GM21390 (cell line): ENCODE measurements at regions not wholly inside any gene's neighbourhood (a gene's known extent, or its start where the extent isn't known, plus 50 kb on each side); places are given as distances from the start of the nearest gene placed in this dataset.
"Not testable (repeated sequence)": the region's sequence is repeated elsewhere in the genome, so short reads cannot be mapped to it uniquely, and the experiment has no call there.

ENCODE experiments used
- ATAC-seq: cut with Tn5 transposase; IDR thresholded peaks from one replicate; pipeline ENCODE4 v1.9.1; 2021; ENCODE audit not compliant: unreplicated experiment

GRCh38 chr4:11693693-11694092 lies 265.0 kb upstream of the HS3ST1 start:
- no peak for ATAC-seq

DNA sequence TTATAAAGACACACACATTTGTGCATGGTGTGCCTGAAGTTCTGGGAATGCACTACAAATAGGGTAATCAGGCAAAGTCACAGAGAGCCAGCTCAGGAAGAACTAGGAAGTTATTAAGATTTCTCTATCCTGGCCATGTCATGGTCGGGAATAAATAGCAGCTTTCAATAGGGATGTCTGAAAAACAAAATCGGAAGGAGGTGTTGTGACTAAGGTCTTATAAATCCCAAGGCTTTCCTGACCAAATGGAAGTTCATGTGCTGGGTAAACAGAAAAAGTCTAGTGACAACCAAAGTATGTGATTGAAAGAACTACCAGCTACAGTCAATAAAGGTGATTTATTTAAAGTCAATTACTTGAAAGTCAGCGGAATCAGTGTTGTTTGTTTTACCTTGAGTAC lies 262.5 kb upstream of the HS3ST1 start:
- ATAC-seq: no peak

- no peak for ATAC-seq
Observed at GRCh38 chr4:11687727-11688126, 259.0 kb upstream of the HS3ST1 start.

DNA sequence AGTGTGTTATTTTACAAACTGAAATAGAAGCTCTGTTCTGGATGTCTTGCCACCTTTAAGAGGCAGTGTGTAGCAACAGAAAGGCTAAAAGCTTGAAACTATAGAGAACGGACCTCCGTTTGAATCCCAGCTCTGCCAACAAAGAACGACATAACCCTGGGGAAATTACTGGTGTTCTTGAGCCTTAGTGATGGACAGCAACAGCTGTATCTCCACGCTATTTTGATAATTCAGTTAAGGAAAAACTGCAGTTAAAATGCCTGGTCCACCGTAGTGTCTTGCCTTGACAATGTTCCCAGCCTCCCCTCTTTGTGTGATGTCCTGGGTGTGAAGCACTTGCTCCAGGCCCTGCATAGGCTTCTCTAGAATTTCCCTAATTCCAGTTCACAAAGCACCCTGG lies 256.8 kb upstream of the HS3ST1 start:
- no peak for ATAC-seq

- no peak for ATAC-seq
Observed at GRCh38 chr4:11675051-11675800, 246.5 kb upstream of the HS3ST1 start.

GRCh38 chr4:11670304-11670703 lies 241.6 kb upstream of the HS3ST1 start:
- ATAC-seq: no peak

- ATAC-seq: no peak
Observed at GRCh38 chr4:11669156-11669555, 240.5 kb upstream of the HS3ST1 start.

DNA sequence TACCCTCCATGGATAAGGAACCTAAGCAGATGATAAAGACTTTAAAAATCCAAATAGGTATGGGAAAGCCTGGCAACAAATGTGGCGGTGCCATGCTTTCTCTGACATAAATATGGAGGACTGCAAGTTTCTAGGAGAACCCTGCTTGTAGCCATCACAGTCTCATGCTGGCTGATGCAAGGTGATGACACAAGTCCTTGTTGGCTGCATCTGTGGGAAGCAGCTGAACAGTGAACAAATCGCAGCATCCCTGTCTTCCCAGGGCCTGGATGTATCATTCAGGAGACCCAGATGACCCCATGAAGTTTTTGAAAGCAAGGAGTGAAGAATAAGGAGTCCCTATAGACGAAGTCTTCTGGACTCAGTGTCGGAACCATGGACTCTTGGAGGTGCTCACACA lies 234.4 kb upstream of the HS3ST1 start:
- ATAC-seq: no peak

DNA sequence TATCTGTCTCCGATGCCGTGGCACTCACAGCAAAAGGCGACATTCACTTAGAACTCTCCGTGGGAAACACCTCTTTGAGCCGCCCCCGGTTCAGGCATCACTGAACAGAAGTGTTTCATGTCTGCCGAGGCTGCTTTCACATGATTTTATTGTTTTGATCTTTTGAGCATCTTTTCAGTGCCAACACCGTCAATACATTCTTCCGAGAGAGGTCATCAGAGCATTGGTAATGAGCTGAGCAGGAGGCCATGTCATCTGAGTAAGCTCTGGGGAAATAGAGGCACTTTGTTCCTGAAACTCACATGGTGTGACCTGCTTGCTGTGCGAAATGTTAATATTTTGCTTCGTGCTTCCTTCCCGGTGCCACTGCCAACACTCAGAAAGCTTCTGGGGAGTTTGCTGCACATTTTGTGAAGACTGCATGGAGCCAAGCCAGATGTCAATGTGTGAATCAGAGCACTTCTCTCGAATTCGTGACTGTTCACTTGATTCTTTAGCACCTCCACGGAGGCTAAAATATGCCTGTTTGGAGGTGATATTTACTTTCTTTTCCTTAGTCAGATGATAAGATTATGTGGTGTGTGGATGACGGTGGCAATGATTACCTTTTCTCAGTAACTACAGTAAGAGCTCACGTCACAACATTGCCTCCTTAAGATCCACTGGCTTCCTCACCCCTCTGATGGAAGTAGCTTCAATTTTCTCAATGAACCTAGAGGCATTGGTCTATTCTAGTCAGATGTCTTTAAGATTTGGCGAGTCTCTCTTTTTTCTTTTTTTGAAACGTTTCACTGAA lies 222.3 kb upstream of the HS3ST1 start:
- ATAC-seq: no peak

DNA sequence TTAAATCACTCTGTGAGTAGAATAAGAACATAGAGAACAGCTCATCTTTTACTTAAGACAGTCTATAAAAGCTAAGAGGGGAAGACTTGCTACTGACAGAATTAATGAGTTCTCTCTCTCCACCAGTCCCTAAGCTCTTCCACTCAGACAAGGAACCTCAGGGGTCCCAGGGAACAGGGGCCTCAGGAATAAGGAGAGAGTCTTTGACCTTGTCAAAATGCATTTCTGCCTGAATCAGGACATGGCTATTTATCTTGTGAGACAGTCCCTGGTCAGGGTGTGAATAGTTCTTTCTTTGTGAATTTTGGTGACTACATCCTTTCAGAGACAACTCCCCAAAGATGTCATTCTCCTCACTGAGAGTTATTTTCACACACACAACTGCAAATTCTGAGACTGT lies 218.7 kb upstream of the HS3ST1 start:
- no peak for ATAC-seq

GRCh38 chr4:11643081-11643480 lies 214.4 kb upstream of the HS3ST1 start:
- ATAC-seq: not testable (repeated sequence)

DNA sequence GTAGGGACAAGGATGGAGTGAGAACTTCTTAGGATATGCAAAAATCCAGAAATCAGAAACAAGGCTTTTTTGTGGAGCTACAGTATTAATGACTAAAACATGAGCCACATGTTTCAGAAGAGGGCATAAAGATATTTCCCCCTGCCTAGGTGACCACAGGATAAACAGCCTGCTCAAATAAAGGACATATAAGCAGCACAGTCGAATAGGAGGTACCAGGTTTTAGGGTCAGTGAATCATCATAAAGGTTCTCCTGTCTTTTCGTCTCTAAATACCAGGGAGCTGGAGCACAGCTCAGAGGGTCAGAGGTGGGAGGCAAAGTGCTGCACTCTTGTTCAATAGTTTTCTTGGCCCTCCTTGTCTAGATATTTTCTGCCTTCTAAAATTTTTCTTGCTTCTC lies 211.9 kb upstream of the HS3ST1 start:
- no peak for ATAC-seq

DNA sequence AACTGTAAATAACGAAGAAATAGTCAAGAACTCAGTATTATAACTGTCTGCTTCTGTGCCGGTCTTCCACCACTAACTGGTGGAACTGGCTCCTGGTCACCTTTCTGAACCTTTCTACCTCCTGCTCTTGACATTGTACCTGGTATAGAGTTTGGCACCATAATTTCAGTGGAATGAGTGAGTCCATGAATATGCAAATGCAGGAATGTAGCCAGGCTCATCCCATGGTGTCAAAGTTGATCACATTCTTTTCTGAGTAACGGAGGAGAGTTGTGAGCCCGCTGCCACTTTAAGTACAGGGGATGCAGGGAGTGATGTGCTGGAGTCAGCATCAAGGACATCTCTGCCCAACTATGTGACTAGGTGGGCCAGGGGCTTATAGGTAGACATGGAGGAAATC lies 207.9 kb upstream of the HS3ST1 start:
- no peak for ATAC-seq

- no peak for ATAC-seq
Observed at GRCh38 chr4:11636031-11636430, 207.3 kb upstream of the HS3ST1 start.

- ATAC-seq: no peak
Observed at GRCh38 chr4:11635342-11635741, 206.6 kb upstream of the HS3ST1 start.

DNA sequence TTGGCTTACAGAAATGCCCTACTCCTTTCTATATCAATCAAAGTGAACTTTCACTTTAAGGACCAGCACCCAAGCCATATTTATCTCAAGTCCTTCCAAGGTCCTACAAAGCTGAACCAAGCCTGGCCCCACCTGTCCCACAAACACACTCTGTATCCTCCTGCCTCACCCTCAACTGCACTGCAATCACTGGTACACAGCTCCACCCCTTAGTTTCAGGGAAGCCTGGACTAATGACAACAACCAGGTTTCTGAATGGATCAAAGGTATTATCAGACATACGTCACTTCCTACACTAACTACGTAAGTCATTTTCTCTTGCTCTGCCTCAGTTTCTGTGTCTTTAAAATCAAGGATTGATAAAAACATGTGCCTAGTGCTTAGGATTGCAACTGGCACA lies 205.6 kb upstream of the HS3ST1 start:
- no peak for ATAC-seq

- ATAC-seq: no peak
Observed at GRCh38 chr4:11633430-11633829, 204.7 kb upstream of the HS3ST1 start.

- no peak for ATAC-seq
Observed at GRCh38 chr4:11632483-11632882, 203.8 kb upstream of the HS3ST1 start.

DNA sequence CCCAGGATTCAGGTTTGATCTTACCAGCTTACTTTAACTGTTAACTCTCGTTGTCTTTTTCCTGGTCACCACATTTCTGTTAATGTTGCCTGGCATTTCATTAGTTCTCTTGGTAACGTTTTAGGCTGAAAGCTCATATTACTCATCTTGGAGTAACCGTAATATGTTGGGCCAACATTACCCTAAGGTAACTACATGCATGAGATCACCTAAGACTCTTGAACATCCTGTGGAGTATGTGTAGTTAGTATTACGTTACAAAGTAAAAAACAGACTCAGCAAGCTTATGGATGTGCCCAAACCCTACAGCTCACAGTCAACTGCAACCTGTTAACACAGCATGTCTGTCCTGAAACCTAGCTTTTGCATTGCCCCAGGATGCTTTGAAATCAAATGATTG lies 203.3 kb upstream of the HS3ST1 start:
- ATAC-seq: no peak

DNA sequence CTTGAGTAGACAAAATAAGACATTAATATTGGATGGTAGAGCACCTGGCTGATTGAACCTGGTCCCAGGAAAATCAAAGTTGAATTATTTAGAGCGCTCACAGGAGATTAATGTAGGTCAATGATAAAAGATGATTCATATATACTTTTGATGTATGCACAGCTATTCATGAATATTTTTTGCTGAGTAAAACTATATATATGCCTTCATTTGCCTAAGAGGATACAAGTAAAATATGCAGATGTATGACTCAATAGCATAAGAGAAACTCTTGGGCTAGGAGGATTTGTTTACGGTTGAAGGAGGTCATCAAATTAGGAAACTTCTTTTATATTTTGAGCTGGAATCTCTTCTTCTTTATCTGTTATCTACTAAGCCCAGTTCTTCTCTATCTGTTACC lies 202.7 kb upstream of the HS3ST1 start:
- no peak for ATAC-seq

GRCh38 chr4:11628093-11628725 lies 199.5 kb upstream of the HS3ST1 start:
- ATAC-seq: no peak

DNA sequence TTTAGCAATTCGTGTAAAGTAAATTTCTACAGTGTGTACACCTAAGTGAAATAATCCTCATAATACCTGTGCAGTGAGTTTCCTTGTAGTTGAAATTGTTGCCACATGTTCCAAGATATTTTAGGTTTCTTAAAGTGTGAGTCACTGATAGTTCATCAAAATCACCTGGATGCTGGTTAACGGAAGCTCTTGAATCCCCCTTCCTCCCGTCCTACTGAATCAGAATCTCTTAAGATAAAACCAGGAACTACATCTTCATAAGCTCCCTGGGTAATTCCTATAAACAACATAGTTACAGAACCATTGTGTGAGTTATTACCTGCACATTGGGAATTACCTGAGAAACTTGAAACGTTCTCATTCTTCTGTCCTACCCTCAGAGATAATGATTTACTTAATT lies 197.4 kb upstream of the HS3ST1 start:
- no peak for ATAC-seq
